Caki2 (cell line): ENCODE measurements at regions not wholly inside any gene's neighbourhood (a gene's known extent, or its start where the extent isn't known, plus 50 kb on each side); places are given as distances from the start of the nearest gene placed in this dataset.
A peak's percentile ranks its signal among the peaks of the same experiment; 100 is the strongest.

Experiments used
- DNase-seq: peaks from one replicate; pipeline ENCODE4 v3.0.0-alpha.2; 2015; ENCODE audit warnings: low read depth
- in situ Hi-C: cut with HindIII; loops from 2 replicates; pipeline ENCODE4 v1.10.0; 2016; ENCODE audit warnings: low sequenced_read_pairs, low pct_unique_long_range_greater_than_20kb, mixed read lengths

- no peak for DNase-seq
- in situ Hi-C loops = no loop called here
Measured at GRCh38 chr10:113219446-113219845, 269.4 kb downstream of the TCF7L2 start.

DNA sequence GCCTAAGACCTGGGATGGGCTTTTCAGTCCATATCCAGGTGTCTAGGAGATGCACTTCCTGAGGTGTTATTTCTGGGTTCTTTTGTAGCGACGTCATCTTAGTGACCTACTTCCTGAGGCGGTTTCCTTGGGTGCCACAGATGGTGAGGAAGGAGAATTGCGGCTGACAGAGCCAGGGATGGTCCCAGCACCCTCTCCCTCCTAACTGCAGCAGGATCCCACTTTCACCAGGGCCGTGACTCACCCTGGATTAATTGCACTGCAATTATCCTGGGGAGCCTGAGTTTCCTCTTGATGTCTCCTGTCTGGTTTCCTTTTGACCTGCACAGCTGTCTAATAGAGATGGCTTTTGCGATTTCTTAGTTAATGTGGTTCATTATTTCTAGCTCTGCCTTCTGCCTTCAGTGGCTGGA lies 271.7 kb downstream of the TCF7L2 start:
- in situ Hi-C loops = no loop called here

DNA sequence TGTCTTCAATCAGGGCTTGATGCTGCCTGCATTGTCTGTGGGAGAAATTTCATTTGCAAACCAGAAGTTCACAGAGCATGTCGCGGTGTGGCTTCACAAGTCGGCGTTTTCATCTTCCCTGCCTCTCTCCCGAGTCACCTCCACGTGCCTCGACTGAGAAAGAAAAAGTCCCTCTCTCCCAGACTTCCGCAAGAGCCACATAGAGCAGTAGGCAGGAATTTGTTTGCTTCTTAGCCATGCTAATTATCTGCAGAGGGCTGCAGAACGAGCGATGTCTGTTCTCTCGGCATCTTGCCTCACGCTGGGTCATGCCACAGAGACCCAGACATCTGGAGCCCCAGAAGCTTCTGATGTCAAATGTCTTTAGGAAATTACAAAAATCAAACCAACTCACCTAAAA lies 272.2 kb downstream of the TCF7L2 start:
- DNase-seq = no peak
- in situ Hi-C loops = no loop called here

More for the DNA sequence above, 271.7 kb downstream of the TCF7L2 start:
- DNase-seq = no peak

DNA sequence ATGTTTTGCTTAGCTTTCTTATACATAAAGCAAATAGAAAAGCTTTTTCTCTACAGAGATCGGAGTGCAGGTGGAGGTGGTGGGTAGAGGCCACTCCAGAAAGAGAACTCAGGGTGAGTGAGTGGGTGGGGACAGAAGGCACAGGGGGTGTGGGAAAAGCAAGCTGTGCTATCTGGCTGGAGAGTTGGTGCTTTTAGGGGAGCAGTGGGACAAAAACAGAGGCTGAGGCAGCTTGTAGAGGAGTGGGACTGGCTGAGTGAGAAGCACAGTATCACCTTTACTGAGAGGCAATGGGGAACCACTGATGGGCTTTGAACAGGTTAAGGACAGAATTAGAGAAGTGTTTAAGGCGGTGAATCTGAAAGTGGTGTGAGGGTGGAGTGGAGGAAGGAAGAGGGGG lies 275.3 kb downstream of the TCF7L2 start:
- in situ Hi-C loops = no loop called here

DNA sequence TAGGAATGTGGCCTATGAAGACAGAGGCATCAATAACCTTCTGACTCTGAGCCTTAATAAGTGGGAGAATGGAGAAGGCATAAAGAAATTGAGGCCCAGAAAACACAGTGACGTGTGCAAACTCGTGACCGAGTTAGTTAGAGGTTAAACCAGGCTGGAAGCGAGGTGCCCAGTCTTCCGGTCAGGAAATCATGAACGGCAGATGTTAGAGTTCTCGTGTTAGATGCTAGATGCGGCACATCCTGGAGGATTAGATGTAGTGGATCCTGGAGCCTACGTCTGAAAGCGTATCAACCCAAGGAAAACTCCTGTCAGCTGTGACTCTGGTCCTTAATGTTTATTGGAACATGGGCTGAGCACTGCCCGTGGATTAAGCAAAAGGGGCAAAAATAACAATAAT lies 275.9 kb downstream of the TCF7L2 start:
- no peak for DNase-seq
- in situ Hi-C loops = no loop called here

More for the DNA sequence above, 275.3 kb downstream of the TCF7L2 start:
- DNase-seq = no peak

- DNase-seq = no peak
- in situ Hi-C loops = no loop called here
Measured at GRCh38 chr10:113226399-113226798, 276.4 kb downstream of the TCF7L2 start.

GRCh38 chr10:113226831-113227445 lies 276.9 kb downstream of the TCF7L2 start:
- in situ Hi-C loops = no loop called here
- DNase-seq = no peak

- in situ Hi-C loops = no loop called here
- DNase-seq = peak; percentile 2
Measured at GRCh38 chr10:113228530-113228929, 278.5 kb downstream of the TCF7L2 start.

DNA sequence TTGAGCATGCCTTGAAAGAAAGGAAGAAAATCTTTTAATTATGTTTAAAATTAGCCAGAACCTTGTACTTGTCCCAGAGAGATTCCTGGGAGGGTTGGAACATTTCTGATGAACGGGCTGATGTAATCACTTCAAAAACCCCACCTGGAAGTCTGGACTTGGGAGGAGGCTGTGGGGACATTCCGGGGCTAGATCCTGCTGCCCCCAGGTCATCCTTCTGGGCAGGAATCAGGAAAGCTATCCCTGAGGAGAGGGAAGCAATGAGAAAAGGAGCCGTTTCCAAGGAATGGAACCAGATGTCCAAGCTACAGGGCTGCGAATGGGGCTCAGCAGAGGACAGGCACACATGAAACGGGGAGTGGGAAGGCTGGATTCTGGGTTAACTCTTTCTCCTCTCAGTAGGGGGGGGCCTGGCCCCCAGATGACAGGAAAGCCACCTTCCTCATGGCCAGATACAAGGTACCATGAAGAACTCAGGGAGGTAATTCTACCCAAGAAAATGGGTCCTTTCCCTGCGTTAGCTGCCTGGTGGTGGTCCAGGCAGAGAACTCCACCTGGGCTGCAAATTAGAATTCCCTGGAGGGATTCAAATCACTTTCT lies 280.1 kb downstream of the TCF7L2 start:
- in situ Hi-C loops = no loop called here
- DNase-seq = no peak

GRCh38 chr10:113232928-113233511 lies 283.0 kb downstream of the TCF7L2 start:
- no peak for DNase-seq

GRCh38 chr10:113234481-113234880 lies 284.4 kb downstream of the TCF7L2 start:
- DNase-seq = no peak
- in situ Hi-C loops = no loop called here

More at GRCh38 chr10:113232928-113233511, 283.0 kb downstream of the TCF7L2 start:
- in situ Hi-C loops = no loop called here

- in situ Hi-C loops = no loop called here
- DNase-seq = no peak
Measured at GRCh38 chr10:113235508-113235907, 285.5 kb downstream of the TCF7L2 start.

GRCh38 chr10:113236998-113237397 lies 287.0 kb downstream of the TCF7L2 start:
- in situ Hi-C loops = no loop called here
- no peak for DNase-seq

GRCh38 chr10:113239566-113240350 lies 289.7 kb downstream of the TCF7L2 start:
- no peak for DNase-seq
- in situ Hi-C loops = no loop called here

DNA sequence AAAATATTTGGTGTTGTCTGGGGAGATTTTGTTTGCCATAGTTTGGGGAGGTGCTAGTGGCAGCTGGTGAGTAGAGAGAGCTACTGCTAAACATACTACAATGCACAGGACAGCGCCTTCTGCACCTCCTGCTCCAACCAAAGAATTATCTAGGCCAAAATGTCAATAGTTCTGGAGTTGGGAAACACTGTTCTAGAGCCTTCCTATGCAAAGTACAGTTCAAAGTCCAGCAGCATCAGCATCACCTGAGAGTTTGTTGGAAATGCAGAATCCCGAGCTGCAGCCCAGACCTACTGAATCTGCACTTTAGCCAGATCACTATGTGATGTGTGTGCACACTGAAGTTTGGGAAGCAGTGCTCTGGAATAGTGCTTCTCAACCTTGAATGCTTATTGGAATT lies 290.7 kb downstream of the TCF7L2 start:
- in situ Hi-C loops = no loop called here

DNA sequence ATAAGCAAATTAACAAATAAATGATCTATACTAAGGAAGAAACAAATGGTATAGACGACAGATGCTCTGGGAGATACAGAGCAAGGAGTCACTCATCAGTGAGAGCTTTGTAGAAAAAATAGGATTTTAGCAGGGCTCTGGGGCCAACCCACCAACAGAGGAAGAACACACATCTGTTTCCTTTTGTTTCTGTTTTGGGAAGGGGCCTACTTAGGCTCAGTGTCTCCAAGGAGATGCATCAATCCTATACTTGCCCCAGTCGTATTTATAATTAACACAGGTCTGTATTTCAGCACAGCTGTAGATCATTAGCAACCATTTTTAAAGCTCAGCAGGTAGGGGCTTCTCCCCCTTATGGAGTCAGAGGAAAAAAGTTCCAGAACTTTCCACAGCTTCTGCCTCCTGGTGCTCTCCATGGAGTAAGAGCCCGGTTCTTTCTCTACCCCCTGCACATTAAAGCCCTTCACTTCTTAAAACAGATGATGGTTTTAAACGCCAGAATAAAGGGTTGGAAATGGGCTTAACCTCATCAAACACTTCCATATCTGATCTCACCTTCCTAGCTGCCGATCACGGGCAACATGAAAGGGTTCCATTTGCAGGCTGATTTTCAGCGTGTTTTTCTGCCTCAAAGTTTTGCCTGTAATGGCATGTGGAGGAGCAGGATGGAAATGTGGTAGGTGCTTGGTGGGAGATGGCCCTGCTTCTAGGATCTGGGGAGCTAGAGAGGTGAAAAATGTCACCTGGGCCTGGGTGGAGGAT lies 291.7 kb downstream of the TCF7L2 start:
- in situ Hi-C loops = no loop called here
- no peak for DNase-seq

More for the DNA sequence above, 290.7 kb downstream of the TCF7L2 start:
- DNase-seq = no peak

- in situ Hi-C loops = no loop called here
Measured at GRCh38 chr10:113243311-113243710, 293.3 kb downstream of the TCF7L2 start.

DNA sequence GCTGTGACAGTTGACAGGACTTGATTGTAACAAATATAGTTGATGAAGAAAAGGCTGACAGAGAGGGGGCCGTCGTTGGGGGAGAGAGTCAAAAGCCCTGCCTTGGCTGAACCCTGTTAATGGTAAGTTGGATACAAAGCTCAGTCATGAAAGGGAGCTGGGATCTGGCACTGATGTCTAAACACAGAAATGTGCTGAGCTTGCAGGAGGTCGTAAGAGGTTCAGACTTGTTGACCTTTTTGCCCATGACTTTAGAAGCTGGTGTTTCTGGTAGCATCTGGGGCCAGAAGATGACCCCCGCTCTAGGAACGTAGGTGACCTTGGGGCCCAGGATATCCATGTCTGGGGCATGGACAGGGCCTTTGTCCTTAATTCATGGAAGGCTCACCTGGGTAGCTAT lies 294.7 kb downstream of the TCF7L2 start:
- in situ Hi-C loops = no loop called here
- no peak for DNase-seq

More at GRCh38 chr10:113243311-113243710, 293.3 kb downstream of the TCF7L2 start:
- no peak for DNase-seq
